Left lung (tissue), 4 donors: ENCODE measurements at regions not wholly inside any gene's neighbourhood (a gene's known extent, or its start where the extent isn't known, plus 50 kb on each side); places are given as distances from the start of the nearest gene placed in this dataset.

Experiments used
- ATAC-seq: fragments of 200-7000 bp; cut with Tn5 transposase; one replicate; pipeline ENCODE4 v1.9.1; 2020; ENCODE audit warnings: moderate library complexity
- DNase-seq, 4 donors: peaks; one replicate each; pipeline ENCODE4 v3.0.0-alpha.2; 2013 to 2020
- H3K27ac ChIP-seq, 2 donors: fragments of 200-600 bp; sonication (generic) in 1 of 2; one replicate each; pipeline versions ENCODE4 v1.5.0 to v1.8.0; 2020 to 2021
- H3K27me3 ChIP-seq, 2 donors: fragments of 200-600 bp; sonication (generic) in 1 of 2; one replicate each; pipeline versions ENCODE4 v1.5.0 to v1.8.0; 2020 to 2021
- H3K36me3 ChIP-seq, 2 donors: fragments of 200-600 bp; sonication (generic) in 1 of 2; one replicate each; pipeline versions ENCODE4 v1.5.0 to v1.8.0; 2020 to 2021
- H3K4me1 ChIP-seq, 2 donors: fragments of 200-600 bp; one replicate each; pipeline ENCODE4 v1.8.0; 2021
- H3K4me3 ChIP-seq, 2 donors: fragments of 200-600 bp; sonication (generic) in 1 of 2; one replicate each; pipeline versions ENCODE4 v1.5.0 to v1.8.0; 2020 to 2021; ENCODE audit warnings: mild to moderate bottlenecking in 1 of 2
- H3K9me3 ChIP-seq, 2 donors: fragments of 200-600 bp; sonication (generic) in 1 of 2; one replicate each; pipeline versions ENCODE4 v1.5.0 to v1.8.0; 2020 to 2021
- intact Hi-C, 2 donors: fragments of 100-400 bp; cut with DNase I; formaldehyde crosslinking; loops; one replicate each; pipeline versions ENCODE4 v1.11.2 to v1.14.2; 2022
- TF ChIP-seq, protein P1 (sequence below), 2 donors: fragments of 200-600 bp; sonication (generic) in 1 of 2; IDR thresholded peaks; one replicate each; pipeline versions ENCODE4 v1.5.0 to v1.8.0; 2021; ENCODE audit warnings: antibody characterized with exemption in 2 of 2
- donor health status: DM: no; HTN: yes; CAD: no.
- donor health status: DM: no; HTN: no; CAD: no.

DNA sequence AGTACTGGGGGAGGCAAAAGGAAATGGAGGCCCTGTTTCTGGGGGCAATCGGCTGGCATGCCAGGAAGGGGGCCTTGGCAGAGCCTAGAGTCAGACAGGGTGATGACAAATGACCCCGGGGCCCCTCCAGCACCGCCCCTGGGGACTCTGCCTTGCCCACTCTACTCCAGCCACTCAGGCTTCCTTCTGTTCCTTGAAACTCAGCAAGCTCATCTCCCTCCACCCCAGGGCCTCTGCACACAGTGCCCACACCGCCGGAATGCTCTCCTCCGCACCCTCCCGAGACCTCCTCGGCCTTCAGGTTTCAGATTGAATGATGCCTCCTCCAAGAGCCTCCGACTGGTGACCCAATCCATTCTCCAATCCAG lies 122.5 kb upstream of the ZBTB40 start:
- Histone ChIP-seq H3K9me3 (no peaks in the 10 kb centered on the region), H3K27me3 (peaks cover 0 to 21% of the 10 kb centered on the region in 2 donors), H3K4me3 (no peak overlapping the region), H3K27ac (no peak overlapping the region), H3K4me1 (no peaks in the 10 kb centered on the region), H3K36me3 (no peaks in the 10 kb centered on the region)
- intact Hi-C loops, result no loop called here
- DNase-seq, result no peak
- ATAC-seq, result no peak
- TF ChIP-seq, protein P1, sequence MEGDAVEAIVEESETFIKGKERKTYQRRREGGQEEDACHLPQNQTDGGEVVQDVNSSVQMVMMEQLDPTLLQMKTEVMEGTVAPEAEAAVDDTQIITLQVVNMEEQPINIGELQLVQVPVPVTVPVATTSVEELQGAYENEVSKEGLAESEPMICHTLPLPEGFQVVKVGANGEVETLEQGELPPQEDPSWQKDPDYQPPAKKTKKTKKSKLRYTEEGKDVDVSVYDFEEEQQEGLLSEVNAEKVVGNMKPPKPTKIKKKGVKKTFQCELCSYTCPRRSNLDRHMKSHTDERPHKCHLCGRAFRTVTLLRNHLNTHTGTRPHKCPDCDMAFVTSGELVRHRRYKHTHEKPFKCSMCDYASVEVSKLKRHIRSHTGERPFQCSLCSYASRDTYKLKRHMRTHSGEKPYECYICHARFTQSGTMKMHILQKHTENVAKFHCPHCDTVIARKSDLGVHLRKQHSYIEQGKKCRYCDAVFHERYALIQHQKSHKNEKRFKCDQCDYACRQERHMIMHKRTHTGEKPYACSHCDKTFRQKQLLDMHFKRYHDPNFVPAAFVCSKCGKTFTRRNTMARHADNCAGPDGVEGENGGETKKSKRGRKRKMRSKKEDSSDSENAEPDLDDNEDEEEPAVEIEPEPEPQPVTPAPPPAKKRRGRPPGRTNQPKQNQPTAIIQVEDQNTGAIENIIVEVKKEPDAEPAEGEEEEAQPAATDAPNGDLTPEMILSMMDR (IDR thresholded peaks at IDR 0.05), result no peak

DNA sequence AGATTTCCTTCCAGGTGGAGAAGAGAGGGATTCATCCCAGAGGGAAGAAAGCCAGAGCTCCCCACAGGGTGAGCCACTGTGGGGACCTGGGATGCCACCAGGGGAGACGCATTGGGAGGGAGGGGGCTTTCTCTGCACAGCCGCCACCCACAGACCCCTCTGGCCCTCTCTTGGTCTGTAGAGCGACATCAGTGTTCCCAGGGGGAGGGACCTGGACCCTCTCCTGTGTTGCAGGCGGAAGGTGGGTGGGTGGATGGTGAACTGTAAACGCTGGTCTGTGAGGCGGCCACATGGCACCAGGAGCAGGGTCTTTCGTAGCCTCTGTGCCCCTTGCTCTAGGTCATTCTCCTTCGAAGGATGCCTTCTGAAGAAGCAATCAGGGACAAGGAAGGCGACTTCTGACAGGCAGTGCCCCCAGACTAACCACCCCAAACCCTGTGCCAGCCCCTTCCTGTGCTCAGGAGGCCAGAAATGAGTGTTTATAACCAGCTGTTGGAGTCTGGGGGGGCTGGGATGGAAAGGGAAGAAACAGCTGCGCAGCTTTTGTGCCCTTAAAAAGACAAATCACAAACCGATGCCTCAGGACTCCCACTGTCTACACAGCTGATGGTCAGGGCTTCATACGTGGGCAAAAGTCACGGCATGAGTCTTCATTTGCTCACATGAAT lies 121.4 kb upstream of the ZBTB40 start:
- H3K36me3 ChIP-seq, result no peaks in the 10 kb centered on the region
- intact Hi-C loops, result no loop called here

DNA sequence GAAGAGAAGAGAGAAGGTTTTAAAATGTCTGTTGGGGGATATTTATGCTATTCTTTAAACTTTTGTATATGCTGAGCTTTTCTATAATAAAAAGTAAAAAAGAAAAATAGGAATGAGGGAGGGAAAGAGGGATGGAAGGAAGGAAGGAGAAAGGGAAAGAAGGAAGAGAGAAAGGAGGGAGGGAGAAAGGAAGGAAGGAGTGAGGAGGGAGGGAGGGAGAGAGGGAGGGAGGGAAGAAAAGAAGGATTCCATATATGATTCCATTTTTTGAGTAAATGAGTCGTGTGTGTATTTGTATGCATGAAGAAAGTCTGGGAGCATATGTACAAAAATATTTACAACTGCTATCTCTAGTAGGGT lies 120.9 kb upstream of the ZBTB40 start:
- H3K4me3 ChIP-seq, result no peak overlapping the region
- ATAC-seq (no peak), DNase-seq (no peak)
- no peaks in the 10 kb centered on the region for H3K4me1 ChIP-seq
- peaks cover 0 to 25% of the 10 kb centered on the region in 2 donors for H3K27me3 ChIP-seq
- TF ChIP-seq, protein P1 (IDR thresholded peaks at IDR 0.05), result no peak
- no peaks in the 10 kb centered on the region for H3K9me3 ChIP-seq
- H3K27ac ChIP-seq, result no peak overlapping the region
- intact Hi-C loops, result no loop called here
- H3K36me3 ChIP-seq, result no peaks in the 10 kb centered on the region

More for the DNA sequence above, 121.4 kb upstream of the ZBTB40 start:
- ATAC-seq (no peak), DNase-seq (no peak)
- Histone ChIP-seq H3K4me3 (no peak overlapping the region), H3K9me3 (no peaks in the 10 kb centered on the region), H3K27me3 (peaks cover 0 to 21% of the 10 kb centered on the region in 2 donors), H3K4me1 (no peaks in the 10 kb centered on the region), H3K27ac (no peak overlapping the region)
- TF ChIP-seq, protein P1 (IDR thresholded peaks at IDR 0.05), result no peak

DNA sequence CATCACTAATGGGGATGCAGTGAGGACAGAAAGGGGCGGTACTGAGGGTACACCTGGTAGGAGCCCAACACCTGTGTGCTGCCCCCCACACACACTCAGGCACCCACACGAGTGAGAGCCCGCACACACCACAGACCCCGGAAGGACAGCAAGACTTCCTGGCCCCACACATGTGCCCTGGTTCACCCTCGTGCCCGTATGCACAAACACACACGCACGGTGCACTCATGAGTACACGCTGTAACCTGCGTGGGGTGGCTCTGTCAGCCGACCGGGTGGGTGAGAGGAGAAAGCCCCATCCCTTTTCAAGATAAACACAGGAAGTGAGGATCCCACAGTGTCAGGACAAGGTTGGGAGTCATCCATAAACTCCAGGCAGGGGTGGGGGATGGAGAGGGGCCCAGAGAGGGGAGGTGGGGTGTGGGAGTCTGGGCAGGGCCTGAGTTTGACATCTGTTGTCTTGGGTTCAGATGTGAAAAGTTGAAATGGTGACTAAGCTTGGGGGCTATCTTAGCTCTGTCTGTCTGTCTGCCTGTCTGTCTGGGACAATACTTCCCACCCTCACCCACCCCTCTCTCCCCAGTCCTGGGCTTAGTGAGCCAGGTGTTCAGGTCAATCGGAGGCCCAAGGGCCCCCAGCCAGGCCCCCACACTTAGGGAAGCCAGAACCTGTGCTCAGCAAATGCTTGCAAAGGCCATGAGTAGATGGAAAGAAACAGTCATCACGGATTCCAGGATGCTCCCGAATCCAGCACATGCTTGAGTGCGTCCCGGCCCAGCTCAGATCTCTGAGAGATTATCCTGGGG lies 119.8 kb upstream of the ZBTB40 start:
- H3K9me3 ChIP-seq, result no peaks in the 10 kb centered on the region
- TF ChIP-seq, protein P1 (IDR thresholded peaks at IDR 0.05), result no peak
- peaks cover 0 to 27% of the 10 kb centered on the region in 2 donors for H3K27me3 ChIP-seq
- ATAC-seq, result peak; percentile 32
- no peak overlapping the region for H3K4me3 ChIP-seq
- no peak overlapping the region for H3K27ac ChIP-seq
- intact Hi-C loops, result no loop called here
- H3K36me3 ChIP-seq, result no peaks in the 10 kb centered on the region
- DNase-seq, result no peak
- H3K4me1 ChIP-seq, result no peaks in the 10 kb centered on the region

DNA sequence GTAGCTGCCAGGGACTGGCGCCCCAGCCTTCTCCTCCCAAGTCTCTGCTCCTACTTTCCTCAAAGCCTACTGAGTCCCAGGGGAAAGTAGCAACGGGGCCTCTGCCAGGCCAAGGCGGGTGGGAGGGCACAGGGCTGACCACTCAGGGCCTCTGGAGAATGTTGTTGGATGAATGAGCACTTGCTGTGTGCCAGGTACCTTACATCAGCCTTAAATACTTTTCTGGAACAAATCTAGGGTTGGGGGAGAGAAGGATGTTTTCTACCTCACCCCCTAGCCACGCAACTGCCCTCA lies 119.3 kb upstream of the ZBTB40 start:
- H3K36me3 ChIP-seq, result no peaks in the 10 kb centered on the region
- H3K9me3 ChIP-seq, result no peaks in the 10 kb centered on the region
- intact Hi-C loops, result no loop called here
- no peaks in the 10 kb centered on the region for H3K4me1 ChIP-seq
- DNase-seq (no peak), ATAC-seq (peak; percentile 27)
- TF ChIP-seq, protein P1 (IDR thresholded peaks at IDR 0.05), result no peak
- H3K27me3 ChIP-seq, result peaks cover 0 to 27% of the 10 kb centered on the region in 2 donors
- H3K4me3 ChIP-seq, result no peak overlapping the region
- no peak overlapping the region for H3K27ac ChIP-seq
